HG03432 (cell line): ENCODE measurements at regions not wholly inside any gene's neighbourhood (a gene's known extent, or its start where the extent isn't known, plus 50 kb on each side); places are given as distances from the start of the nearest gene placed in this dataset.

ENCODE experiments used
- ATAC-seq: cut with Tn5 transposase; IDR thresholded peaks from one replicate; pipeline ENCODE4 v1.9.1; 2021; ENCODE audit warnings: mild to moderate bottlenecking, moderate library complexity; ENCODE audit not compliant: unreplicated experiment

GRCh38 chr10:58932577-58933314, 243.7 kb upstream of the PHYHIPL start:
- no peak for ATAC-seq

GRCh38 chr10:58936364-58936763, 240.1 kb upstream of the PHYHIPL start:
- no peak for ATAC-seq

GRCh38 chr10:58937423-58937822, 239.0 kb upstream of the PHYHIPL start:
- ATAC-seq: no peak

GRCh38 chr10:58942724-58943123, 233.7 kb upstream of the PHYHIPL start:
- ATAC-seq: no peak

GRCh38 chr10:58943256-58943890, 233.1 kb upstream of the PHYHIPL start:
- no peak for ATAC-seq

GRCh38 chr10:58943960-58944359, 232.5 kb upstream of the PHYHIPL start:
- no peak for ATAC-seq

- ATAC-seq: no peak
Measured at GRCh38 chr10:58948303-58948702, 228.1 kb upstream of the PHYHIPL start.

GRCh38 chr10:58950618-58951017, 225.8 kb upstream of the PHYHIPL start:
- ATAC-seq: no peak

GRCh38 chr10:58951087-58951486, 225.4 kb upstream of the PHYHIPL start:
- ATAC-seq: no peak

- no peak for ATAC-seq
Measured at GRCh38 chr10:58951746-58952145, 224.7 kb upstream of the PHYHIPL start.

GRCh38 chr10:58952162-58952601, 224.3 kb upstream of the PHYHIPL start:
- ATAC-seq: no peak

GRCh38 chr10:58952747-58953466, 223.5 kb upstream of the PHYHIPL start:
- ATAC-seq: peak; percentile 87

- ATAC-seq: no peak
Measured at GRCh38 chr10:58954178-58954577, 222.3 kb upstream of the PHYHIPL start.

GRCh38 chr10:58955615-58956014, 220.8 kb upstream of the PHYHIPL start:
- no peak for ATAC-seq

- ATAC-seq: no peak
Measured at GRCh38 chr10:58956926-58957325, 219.5 kb upstream of the PHYHIPL start.

- no peak for ATAC-seq
Measured at GRCh38 chr10:58957517-58957916, 218.9 kb upstream of the PHYHIPL start.

GRCh38 chr10:58963101-58963534, 213.3 kb upstream of the PHYHIPL start:
- ATAC-seq: no peak

GRCh38 chr10:58963723-58964124, 212.7 kb upstream of the PHYHIPL start:
- ATAC-seq: no peak

GRCh38 chr10:58965855-58966254, 210.6 kb upstream of the PHYHIPL start:
- ATAC-seq: no peak

GRCh38 chr10:58967551-58968388, 208.7 kb upstream of the PHYHIPL start:
- peak; percentile 73 for ATAC-seq

- no peak for ATAC-seq
Measured at GRCh38 chr10:58968389-58968755, 208.1 kb upstream of the PHYHIPL start.
